Thoracic aorta (tissue), 2 donors: ENCODE measurements at regions not wholly inside any gene's neighbourhood (a gene's known extent, or its start where the extent isn't known, plus 50 kb on each side); places are given as distances from the start of the nearest gene placed in this dataset.

Source experiments
- ATAC-seq: fragments of 150-250 bp; one replicate; pipeline ENCODE4 v1.8.0; 2017; ENCODE audit warnings: low read depth; ENCODE audit not compliant: insufficient number of reproducible peaks, low FRiP score
- DNase-seq: peaks from one replicate; pipeline ENCODE4 v3.0.0-alpha.2; 2020; ENCODE audit warnings: low spot score
- H3K27ac ChIP-seq, 2 donors: fragments of 200-600 bp; sonication (generic); 1 replicate in 1 of 2; 2 replicates in 1 of 2; pipeline ENCODE4 v1.5.1; 2016; ENCODE audit warnings: mild to moderate bottlenecking in 2 of 2, moderate library complexity in 2 of 2
- H3K27me3 ChIP-seq: fragments of 200-600 bp; sonication (generic); replicated peaks from 2 replicates; pipeline ENCODE4 v1.6.0; 2016; ENCODE audit warnings: mild to moderate bottlenecking; ENCODE audit not compliant: insufficient read depth
- H3K36me3 ChIP-seq: fragments of 200-600 bp; sonication (generic); one replicate; pipeline ENCODE4 v1.5.1; 2016
- H3K4me1 ChIP-seq, 2 donors: fragments of 200-600 bp; sonication (generic); 1 replicate in 1 of 2; 2 replicates in 1 of 2; pipeline versions ENCODE4 v1.5.1 to v1.6.0; 2016; ENCODE audit warnings: low read depth in 2 of 2, mild to moderate bottlenecking in 1 of 2; ENCODE audit not compliant: control insufficient read depth in 1 of 2
- H3K4me3 ChIP-seq: fragments of 200-600 bp; sonication (generic); 2 replicates; pipeline ENCODE4 v1.5.1; 2016; ENCODE audit warnings: mild to moderate bottlenecking
- H3K9me3 ChIP-seq: fragments of 200-600 bp; sonication (generic); 2 replicates; pipeline ENCODE4 v1.5.1; 2016
- TF ChIP-seq, protein P1 (sequence below): fragments of 200-600 bp; sonication (generic); IDR thresholded peaks from one replicate; pipeline ENCODE4 v1.5.1; 2019; ENCODE audit warnings: antibody characterized with exemption

DNA sequence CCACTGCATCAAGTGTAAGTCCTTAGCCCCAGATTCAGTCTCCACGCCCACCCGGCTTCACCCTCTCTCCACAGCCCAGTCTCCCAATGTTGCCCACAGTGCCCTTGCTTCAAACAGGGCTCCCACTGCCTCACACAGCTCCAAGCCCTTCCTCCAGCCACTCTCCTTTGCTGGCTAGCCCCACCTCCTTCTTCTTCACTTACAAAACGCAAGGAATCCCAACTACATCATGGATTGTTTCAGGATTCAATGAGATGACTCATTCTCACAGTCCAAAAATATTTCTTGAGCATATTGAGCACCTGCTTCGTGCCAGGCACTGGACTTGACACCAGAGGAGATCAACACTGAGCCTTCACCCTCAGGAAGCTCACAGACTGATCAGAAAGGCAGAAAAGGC, 533.5 kb downstream of the BUD13 start:
- ATAC-seq (no peak), DNase-seq (no peak)
- Histone ChIP-seq H3K27ac (no peak overlapping the region), H3K9me3 (no peaks in the 10 kb centered on the region), H3K4me1 (no peaks in the 10 kb centered on the region), H3K27me3 (no peaks in the 10 kb centered on the region), H3K36me3 (no peaks in the 10 kb centered on the region), H3K4me3 (no peak overlapping the region)
- TF ChIP-seq, protein P1, sequence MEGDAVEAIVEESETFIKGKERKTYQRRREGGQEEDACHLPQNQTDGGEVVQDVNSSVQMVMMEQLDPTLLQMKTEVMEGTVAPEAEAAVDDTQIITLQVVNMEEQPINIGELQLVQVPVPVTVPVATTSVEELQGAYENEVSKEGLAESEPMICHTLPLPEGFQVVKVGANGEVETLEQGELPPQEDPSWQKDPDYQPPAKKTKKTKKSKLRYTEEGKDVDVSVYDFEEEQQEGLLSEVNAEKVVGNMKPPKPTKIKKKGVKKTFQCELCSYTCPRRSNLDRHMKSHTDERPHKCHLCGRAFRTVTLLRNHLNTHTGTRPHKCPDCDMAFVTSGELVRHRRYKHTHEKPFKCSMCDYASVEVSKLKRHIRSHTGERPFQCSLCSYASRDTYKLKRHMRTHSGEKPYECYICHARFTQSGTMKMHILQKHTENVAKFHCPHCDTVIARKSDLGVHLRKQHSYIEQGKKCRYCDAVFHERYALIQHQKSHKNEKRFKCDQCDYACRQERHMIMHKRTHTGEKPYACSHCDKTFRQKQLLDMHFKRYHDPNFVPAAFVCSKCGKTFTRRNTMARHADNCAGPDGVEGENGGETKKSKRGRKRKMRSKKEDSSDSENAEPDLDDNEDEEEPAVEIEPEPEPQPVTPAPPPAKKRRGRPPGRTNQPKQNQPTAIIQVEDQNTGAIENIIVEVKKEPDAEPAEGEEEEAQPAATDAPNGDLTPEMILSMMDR, result no peak

DNA sequence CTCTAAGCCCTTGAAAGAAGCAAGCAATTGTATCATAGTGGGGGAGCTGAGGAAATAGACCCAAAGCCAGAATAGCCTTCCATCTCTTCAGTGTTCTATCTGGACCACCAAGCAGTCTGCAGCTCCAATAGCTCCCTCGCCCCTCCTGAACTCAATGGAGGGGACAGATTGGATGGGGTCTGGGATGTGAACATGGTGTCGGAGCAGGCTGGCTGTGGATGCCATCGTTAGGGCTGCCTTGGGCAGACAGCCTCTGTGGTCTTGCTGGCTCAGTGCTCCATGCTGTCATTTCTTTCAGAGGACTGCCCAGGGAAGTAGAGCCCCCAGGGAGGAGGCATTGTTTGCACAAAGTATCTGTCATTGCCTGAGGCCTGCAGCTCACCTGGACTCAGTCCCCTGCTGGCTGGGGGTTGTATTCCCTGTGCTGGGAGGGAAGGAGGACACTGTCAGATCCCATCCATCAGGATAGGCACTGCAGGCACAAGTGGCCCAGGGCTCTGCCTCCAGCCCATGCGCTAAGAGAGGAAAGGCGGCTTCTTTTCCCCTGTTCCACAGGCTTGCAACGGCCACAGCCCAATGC, 537.7 kb downstream of the BUD13 start:
- TF ChIP-seq, protein P1, result no peak
- no peak for ATAC-seq
- H3K9me3 ChIP-seq, result no peaks in the 10 kb centered on the region

DNA sequence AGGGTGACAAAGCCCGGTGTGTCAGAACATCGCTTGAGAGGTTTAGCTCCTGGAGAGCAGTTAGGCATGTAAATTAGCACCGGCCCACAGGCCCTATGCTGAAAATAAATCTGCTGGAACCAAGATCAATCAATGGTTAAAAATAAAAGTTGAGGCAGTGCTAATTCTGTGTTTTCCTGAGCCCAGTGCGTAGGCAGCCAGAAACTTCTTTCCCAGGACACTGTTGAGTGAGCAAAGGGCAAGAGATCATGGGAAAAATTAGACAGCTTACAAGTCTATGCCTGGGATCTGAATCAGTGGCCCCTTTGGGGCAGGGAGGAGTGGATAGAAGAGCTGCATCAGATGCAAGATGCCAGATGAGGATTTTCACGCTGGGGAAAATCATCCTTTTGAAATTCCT, 539.2 kb downstream of the BUD13 start:
- no peak overlapping the region for H3K27ac ChIP-seq
- no peak for ATAC-seq

More for the DNA sequence above, 537.7 kb downstream of the BUD13 start:
- H3K27me3 ChIP-seq, result no peaks in the 10 kb centered on the region
- H3K36me3 ChIP-seq, result no peaks in the 10 kb centered on the region
- H3K27ac ChIP-seq, result no peak overlapping the region
- no peak overlapping the region for H3K4me3 ChIP-seq
- DNase-seq, result no peak
- no peaks in the 10 kb centered on the region for H3K4me1 ChIP-seq

DNA sequence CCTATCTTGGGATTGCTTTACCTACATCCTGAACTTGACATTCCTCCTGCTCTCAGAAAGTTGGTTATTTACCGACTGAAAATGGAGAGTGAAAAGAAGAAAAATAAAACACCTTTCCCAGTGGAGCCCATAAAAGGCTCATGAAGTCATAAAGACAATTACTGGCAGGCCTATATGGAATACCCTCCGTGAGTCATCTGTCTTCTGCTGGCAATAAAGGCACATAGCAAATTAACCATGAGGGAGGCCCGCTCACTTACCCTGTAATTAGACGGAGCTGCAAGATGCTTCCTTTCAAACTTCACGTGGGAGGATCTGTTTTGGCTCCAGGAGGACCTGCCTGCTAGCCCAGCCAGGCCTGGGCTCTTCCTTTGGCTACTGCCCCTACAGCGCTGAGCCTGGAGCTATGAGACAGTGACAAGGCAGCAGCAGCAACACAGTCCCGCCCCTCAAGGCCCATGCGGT, 540.4 kb downstream of the BUD13 start:
- Histone ChIP-seq H3K27me3 (no peaks in the 10 kb centered on the region), H3K4me3 (no peak overlapping the region), H3K27ac (no peak overlapping the region), H3K36me3 (no peaks in the 10 kb centered on the region), H3K4me1 (no peaks in the 10 kb centered on the region), H3K9me3 (no peaks in the 10 kb centered on the region)
- ATAC-seq, result no peak
- TF ChIP-seq, protein P1, result no peak
- DNase-seq, result no peak

More for the DNA sequence above, 539.2 kb downstream of the BUD13 start:
- Histone ChIP-seq H3K4me1 (no peaks in the 10 kb centered on the region), H3K36me3 (no peaks in the 10 kb centered on the region), H3K9me3 (no peaks in the 10 kb centered on the region), H3K27me3 (no peaks in the 10 kb centered on the region), H3K4me3 (no peak overlapping the region)
- TF ChIP-seq, protein P1, result no peak
- no peak for DNase-seq

DNA sequence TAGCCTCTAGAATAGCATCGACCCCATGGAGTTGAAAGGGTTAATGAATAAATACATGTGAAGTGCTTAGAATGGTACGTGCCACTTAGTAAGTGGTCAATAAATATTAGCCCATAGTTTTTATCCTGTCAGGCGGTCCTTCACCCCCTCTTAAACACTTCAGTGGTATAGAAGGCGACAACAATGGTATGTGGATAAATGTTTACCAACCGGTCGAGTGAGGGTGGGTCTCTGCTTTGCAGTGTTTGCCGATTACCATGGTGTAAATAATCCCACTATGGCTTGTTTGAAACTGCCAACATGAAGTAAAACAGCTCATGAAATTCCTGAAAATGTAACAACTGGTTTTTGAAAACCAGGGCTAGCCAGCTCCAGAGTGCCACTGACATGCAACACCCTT, 541.2 kb downstream of the BUD13 start:
- ATAC-seq, result no peak
- Histone ChIP-seq H3K27ac (no peak overlapping the region), H3K9me3 (no peaks in the 10 kb centered on the region)

More for the DNA sequence above, 541.2 kb downstream of the BUD13 start:
- Histone ChIP-seq H3K36me3 (no peaks in the 10 kb centered on the region), H3K4me3 (no peak overlapping the region), H3K27me3 (no peaks in the 10 kb centered on the region), H3K4me1 (no peaks in the 10 kb centered on the region)
- TF ChIP-seq, protein P1, result no peak
- DNase-seq, result no peak
